B cell (primary cell): ENCODE measurements at regions not wholly inside any gene's neighbourhood (a gene's known extent, or its start where the extent isn't known, plus 50 kb on each side); places are given as distances from the start of the nearest gene placed in this dataset.

Experiments used
- ATAC-seq: fragments of 200-7000 bp; cut with Tn5 transposase; one replicate; pipeline ENCODE4 v1.10.0; 2021; ENCODE audit warnings: low read depth, mild to moderate bottlenecking, moderate number of reproducible peaks, moderate library complexity
- CTCF ChIA-PET: fragments of 350-600 bp; sonication (Branson Sonifier 250); formaldehyde crosslinking; loops from one replicate; lab custom pipeline; 2021; ENCODE audit warnings: antibody characterized with exemption, inconsistent platforms; lab: Charles Lee
- POLR2A ChIA-PET: fragments of 350-600 bp; sonication (Branson Sonifier 250); formaldehyde crosslinking; loops from one replicate; lab custom pipeline; 2021; ENCODE audit warnings: antibody characterized with exemption; lab: Charles Lee
- DNase-seq: peaks from one replicate; pipeline ENCODE4 v3.0.0; 2013
- H2AFZ ChIP-seq: 2 replicates; pipeline ENCODE4 v1.6.1; 2012; ENCODE audit warnings: mild to moderate bottlenecking, low read depth, low read length; ENCODE audit not compliant: insufficient read depth, poor library complexity, severe bottlenecking
- H3K27ac ChIP-seq, 2 donors: 1 replicate in 1 of 2; 2 replicates in 1 of 2; pipeline ENCODE4 v1.5.1; 2012 to 2013; ENCODE audit warnings: low read length in 2 of 2, mild to moderate bottlenecking in 2 of 2, moderate library complexity in 1 of 2
- H3K27me3 ChIP-seq, 4 experiments: fragments of 200-600 bp in 1 of 4; sonication (generic) in 1 of 4; replicated peaks in 1 of 4; 1 replicate in 2 of 4; 2 replicates in 2 of 4; pipeline versions ENCODE4 v1.6.1 to v1.7.0; 2013 to 2016; ENCODE audit warnings: low read length in 3 of 4, mild to moderate bottlenecking in 2 of 4, mixed read lengths in 1 of 4, moderate library complexity in 1 of 4; ENCODE audit not compliant: insufficient read depth in 4 of 4, control insufficient read depth in 3 of 4; ENCODE audit errors: control extremely low read depth in 1 of 4
- H3K36me3 ChIP-seq, 2 experiments: replicated peaks in 1 of 2; 1 replicate in 1 of 2; 2 replicates in 1 of 2; pipeline versions ENCODE4 v1.6.1 to v1.7.1; 2013; ENCODE audit warnings: low read length in 1 of 2; ENCODE audit not compliant: insufficient read depth in 2 of 2, control insufficient read depth in 1 of 2; ENCODE audit errors: control extremely low read depth in 1 of 2, extremely low read depth in 1 of 2
- H3K4me1 ChIP-seq, 2 donors: fragments of 200-600 bp in 1 of 2; sonication (generic) in 1 of 2; 1 replicate in 1 of 2; 2 replicates in 1 of 2; pipeline versions ENCODE4 v1.5.1 to v1.6.1; 2013 to 2017; ENCODE audit warnings: low read length in 2 of 2; ENCODE audit not compliant: control insufficient read depth in 2 of 2, insufficient read depth in 2 of 2
- H3K4me2 ChIP-seq: replicated peaks from 2 replicates; pipeline ENCODE3; 2012; ENCODE audit warnings: mild to moderate bottlenecking, low read depth, low read length; ENCODE audit not compliant: poor library complexity, severe bottlenecking
- H3K4me3 ChIP-seq, 5 experiments: fragments of 200-600 bp in 1 of 5; sonication (generic) in 1 of 5; 1 replicate in 3 of 5; 2 replicates in 2 of 5; pipeline versions ENCODE4 v1.5.1 to v1.7.0; 2011 to 2016; ENCODE audit warnings: low read length in 4 of 5, mild to moderate bottlenecking in 4 of 5, low read depth in 2 of 5, control low read depth in 1 of 5, moderate library complexity in 1 of 5; ENCODE audit not compliant: insufficient read depth in 1 of 5; ENCODE audit errors: control extremely low read depth in 1 of 5, extremely low read depth in 1 of 5
- H3K79me2 ChIP-seq: fragments of 200-600 bp; sonication (generic); one replicate; pipeline ENCODE4 v1.6.0; 2016; ENCODE audit warnings: low read length; ENCODE audit not compliant: control insufficient read depth, insufficient read depth
- H3K9ac ChIP-seq: fragments of 200-600 bp; sonication (generic); 2 replicates; pipeline ENCODE4 v1.6.1; 2017; ENCODE audit warnings: mild to moderate bottlenecking, low read length, moderate library complexity
- H3K9me3 ChIP-seq, 3 donors: one replicate each; pipeline versions ENCODE4 v1.6.1 to v1.7.1; 2013; ENCODE audit warnings: low read length in 2 of 3; ENCODE audit not compliant: control insufficient read depth in 2 of 3, insufficient read depth in 1 of 3; ENCODE audit errors: control extremely low read depth in 1 of 3
- H4K20me1 ChIP-seq: 2 replicates; pipeline ENCODE4 v1.6.0; 2012; ENCODE audit warnings: mild to moderate bottlenecking, low read length; ENCODE audit not compliant: insufficient read depth, control insufficient read depth, poor library complexity, severe bottlenecking
- H3K27ac Mint-ChIP-seq: one replicate; pipeline ENCODE4 v1.8.0; 2021; ENCODE audit warnings: mixed read lengths
- H3K27me3 Mint-ChIP-seq: one replicate; pipeline ENCODE4 v1.8.0; 2021; ENCODE audit warnings: mixed read lengths
- H3K4me1 Mint-ChIP-seq: one replicate; pipeline ENCODE4 v1.8.0; 2021; ENCODE audit warnings: mixed read lengths
- H3K4me3 Mint-ChIP-seq: one replicate; pipeline ENCODE4 v1.8.0; 2021; ENCODE audit warnings: mixed read lengths
- H3K9me3 Mint-ChIP-seq: one replicate; pipeline ENCODE4 v1.8.0; 2022; ENCODE audit warnings: mixed read lengths; ENCODE audit not compliant: insufficient read depth
- EZH2 ChIP-seq: IDR thresholded peaks from 2 replicates; pipeline ENCODE4 v1.6.1; 2012; ENCODE audit warnings: borderline replicate concordance, low read depth, mild to moderate bottlenecking, moderate library complexity, low read length; ENCODE audit not compliant: insufficient read depth, poor library complexity, severe bottlenecking
- WGBS: methylation state at CpG from one replicate; pipeline ENCODE4 v1.1.5; 2013; ENCODE audit warnings: missing lambda C conversion rate; ENCODE audit not compliant: insufficient coverage; 5-methylcytosine and 5-hydroxymethylcytosine counted together
- intact Hi-C: fragments of 100-400 bp; cut with micrococcal nuclease; formaldehyde crosslinking; loops from one replicate; pipeline ENCODE4 v1.10.0; 2022
- TF ChIP-seq, protein P1 (sequence below): fragments of 200-600 bp; IDR thresholded peaks from one replicate; pipeline ENCODE4 v1.8.0; 2022; ENCODE audit warnings: antibody characterized with exemption, mild to moderate bottlenecking

GRCh38 chr18:14928396-14928795, 180.4 kb downstream of the ANKRD30B start:
- intact Hi-C loops = no loop called here
- DNase-seq (no peak), ATAC-seq (no peak)
- no peak overlapping the region for H3K9ac ChIP-seq
- H3K9me3 Mint-ChIP-seq = no peaks in the 10 kb centered on the region
- no peaks in the 10 kb centered on the region for H3K36me3 ChIP-seq
- no peaks in the 10 kb centered on the region for H3K79me2 ChIP-seq
- H3K27ac Mint-ChIP-seq = no peak overlapping the region
- peaks cover 2% of the 10 kb centered on the region for H3K4me1 Mint-ChIP-seq
- no peak overlapping the region for H2AFZ ChIP-seq
- H3K27ac ChIP-seq = no peak overlapping the region
- WGBS = 99% methylated on average over 6 of the region's 6 CpGs
- peaks cover 0 to 16% (median 0%) of the 10 kb centered on the region in 3 donors for H3K9me3 ChIP-seq
- no peaks in the 10 kb centered on the region for H4K20me1 ChIP-seq
- ChIA-PET POLR2A (no interaction called here), CTCF (no interaction called here)
- TF ChIP-seq, protein P1, sequence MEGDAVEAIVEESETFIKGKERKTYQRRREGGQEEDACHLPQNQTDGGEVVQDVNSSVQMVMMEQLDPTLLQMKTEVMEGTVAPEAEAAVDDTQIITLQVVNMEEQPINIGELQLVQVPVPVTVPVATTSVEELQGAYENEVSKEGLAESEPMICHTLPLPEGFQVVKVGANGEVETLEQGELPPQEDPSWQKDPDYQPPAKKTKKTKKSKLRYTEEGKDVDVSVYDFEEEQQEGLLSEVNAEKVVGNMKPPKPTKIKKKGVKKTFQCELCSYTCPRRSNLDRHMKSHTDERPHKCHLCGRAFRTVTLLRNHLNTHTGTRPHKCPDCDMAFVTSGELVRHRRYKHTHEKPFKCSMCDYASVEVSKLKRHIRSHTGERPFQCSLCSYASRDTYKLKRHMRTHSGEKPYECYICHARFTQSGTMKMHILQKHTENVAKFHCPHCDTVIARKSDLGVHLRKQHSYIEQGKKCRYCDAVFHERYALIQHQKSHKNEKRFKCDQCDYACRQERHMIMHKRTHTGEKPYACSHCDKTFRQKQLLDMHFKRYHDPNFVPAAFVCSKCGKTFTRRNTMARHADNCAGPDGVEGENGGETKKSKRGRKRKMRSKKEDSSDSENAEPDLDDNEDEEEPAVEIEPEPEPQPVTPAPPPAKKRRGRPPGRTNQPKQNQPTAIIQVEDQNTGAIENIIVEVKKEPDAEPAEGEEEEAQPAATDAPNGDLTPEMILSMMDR = no peak
- TF ChIP-seq EZH2 = no peak
- no peaks in the 10 kb centered on the region for H3K4me1 ChIP-seq
- no peaks in the 10 kb centered on the region for H3K27me3 Mint-ChIP-seq
- H3K4me3 ChIP-seq = no peak overlapping the region
- H3K27me3 ChIP-seq = no peaks in the 10 kb centered on the region
- no peak overlapping the region for H3K4me3 Mint-ChIP-seq
- no peak overlapping the region for H3K4me2 ChIP-seq

- H3K36me3 ChIP-seq = no peaks in the 10 kb centered on the region
- POLR2A ChIA-PET = no interaction called here
- no peak overlapping the region for H3K4me3 Mint-ChIP-seq
- TF ChIP-seq, protein P1 = no peak
- TF ChIP-seq EZH2 = no peak
- intact Hi-C loops = no loop called here
- peaks cover 0 to 25% (median 0%) of the 10 kb centered on the region in 3 donors for H3K9me3 ChIP-seq
- H3K27ac ChIP-seq = no peak overlapping the region
- no peak overlapping the region for H3K27ac Mint-ChIP-seq
- no peak overlapping the region for H2AFZ ChIP-seq
- H3K4me3 ChIP-seq = no peak overlapping the region
- WGBS = 73% methylated on average over 3 of the region's 3 CpGs
- no peaks in the 10 kb centered on the region for H3K9me3 Mint-ChIP-seq
- H3K4me1 ChIP-seq = no peaks in the 10 kb centered on the region
- CTCF ChIA-PET = no interaction called here
- no peaks in the 10 kb centered on the region for H3K79me2 ChIP-seq
- no peaks in the 10 kb centered on the region for H3K27me3 ChIP-seq
- DNase-seq = no peak
- no peak overlapping the region for H3K9ac ChIP-seq
- no peaks in the 10 kb centered on the region for H3K4me1 Mint-ChIP-seq
- H3K27me3 Mint-ChIP-seq = no peaks in the 10 kb centered on the region
- ATAC-seq = no peak
- no peaks in the 10 kb centered on the region for H4K20me1 ChIP-seq
- H3K4me2 ChIP-seq = no peak overlapping the region
Observed at GRCh38 chr18:14930076-14930475, 182.1 kb downstream of the ANKRD30B start.
